HG03575 (cell line): ENCODE measurements at regions not wholly inside any gene's neighbourhood (a gene's known extent, or its start where the extent isn't known, plus 50 kb on each side); places are given as distances from the start of the nearest gene placed in this dataset.

ENCODE experiments used
- ATAC-seq: cut with Tn5 transposase; IDR thresholded peaks from one replicate; pipeline ENCODE4 v1.9.1; 2021; ENCODE audit not compliant: unreplicated experiment, insufficient number of reproducible peaks, low FRiP score; ENCODE audit errors: extremely low read depth

GRCh38 chr4:23680671-23681518, 209.0 kb downstream of the PPARGC1A start:
- ATAC-seq, result no peak

GRCh38 chr4:23674694-23675093, 215.2 kb downstream of the PPARGC1A start:
- ATAC-seq, result no peak

- no peak for ATAC-seq
Observed at GRCh38 chr4:23667659-23668058, 222.2 kb downstream of the PPARGC1A start.

- ATAC-seq, result no peak
Observed at GRCh38 chr4:23660865-23661264, 229.0 kb downstream of the PPARGC1A start.

- no peak for ATAC-seq
Observed at GRCh38 chr4:23654791-23655190, 235.1 kb downstream of the PPARGC1A start.

- no peak for ATAC-seq
Observed at GRCh38 chr4:23648854-23649596, 240.8 kb downstream of the PPARGC1A start.

GRCh38 chr4:23635468-23635867, 254.4 kb downstream of the PPARGC1A start:
- ATAC-seq, result no peak

- no peak for ATAC-seq
Observed at GRCh38 chr4:23631255-23631950, 258.4 kb downstream of the PPARGC1A start.

- ATAC-seq, result no peak
Observed at GRCh38 chr4:23630110-23630509, 259.7 kb downstream of the PPARGC1A start.

GRCh38 chr4:23629421-23629820, 260.4 kb downstream of the PPARGC1A start:
- ATAC-seq, result no peak

- no peak for ATAC-seq
Observed at GRCh38 chr4:23614284-23614892, 275.5 kb downstream of the PPARGC1A start.

- no peak for ATAC-seq
Observed at GRCh38 chr4:23613782-23614181, 276.1 kb downstream of the PPARGC1A start.

- ATAC-seq, result no peak
Observed at GRCh38 chr4:23602720-23603119, 287.1 kb downstream of the PPARGC1A start.

- ATAC-seq, result no peak
Observed at GRCh38 chr4:23594125-23594524, 295.7 kb downstream of the PPARGC1A start.

- ATAC-seq, result no peak
Observed at GRCh38 chr4:23590431-23590830, 299.4 kb downstream of the PPARGC1A start.

GRCh38 chr4:23584024-23584423, 305.8 kb downstream of the PPARGC1A start:
- no peak for ATAC-seq

- no peak for ATAC-seq
Observed at GRCh38 chr4:23582671-23583070, 307.2 kb downstream of the PPARGC1A start.

GRCh38 chr4:23579166-23579565, 310.7 kb downstream of the PPARGC1A start:
- no peak for ATAC-seq

GRCh38 chr4:23577398-23577797, 312.4 kb downstream of the PPARGC1A start:
- no peak for ATAC-seq
